ENCODE measurements at regions not wholly inside any gene's neighbourhood (a gene's known extent, or its start where the extent isn't known, plus 50 kb on each side); places are given as distances from the start of the nearest gene placed in this dataset.

GRCh38 chr18:24726727-24727492 lies 266.5 kb downstream of the HRH4 start:
- no TSS peak for BruUV-seq (replicated peaks)
- no peaks in the 10 kb centered on the region for H4K20me1 ChIP-seq (ENCODE audit: insufficient read depth, low read length)
- H4K8ac ChIP-seq (ENCODE audit: low read depth in 2 of 2, low read length in 2 of 2) = peak overlapping the region in 1 of 2 experiments; percentile 85; a peak in 2 of 4 replicates
- dilution Hi-C loops (cut with HindIII; ENCODE audit: low sequenced_read_pairs, unreplicated experiment) (no loop called here), in situ Hi-C loops (cut with MboI; ENCODE audit: low sequenced_read_pairs) (loop anchor here (10.0 kb wide), 1 partner anchor 362 kb away; no protein-coding TSS in a partner anchor), intact Hi-C loops (cut with micrococcal nuclease) (loop anchor here (1.0 to 5.0 kb wide), 6 partner anchors 55 to 370 kb away; no protein-coding TSS in a partner anchor)
- DNase-seq = peak; percentile 86
- no peak overlapping the region for H4K5ac ChIP-seq (ENCODE audit: low read depth, low read length)
- no peaks in the 10 kb centered on the region; the same call in 1 of the 2 replicates for H3K27me3 ChIP-seq (ENCODE audit: control insufficient read depth, insufficient read depth, low read length)
- peak overlapping the region; percentile 51; the same call in 1 of the 2 replicates for H3K27ac ChIP-seq (ENCODE audit: insufficient read depth, low read length)
- H3K4me3 ChIP-seq (ENCODE audit: insufficient read depth, low read depth, low read length) = no peak overlapping the region
- H3K14ac ChIP-seq (replicated peaks; ENCODE audit: low read depth, low read length) = peak overlapping the region; percentile 61
- ChIA-PET CTCF (interaction anchor here (0.5 to 3.0 kb wide), 19 partner anchors 9 to 651 kb away, joined by 3 to 16 read pairs (median 3); no protein-coding TSS in a partner anchor), POLR2A (ENCODE audit: unreplicated experiment) (interaction anchor here (0.6 to 0.8 kb wide), 2 partner anchors 127 to 368 kb away, joined by 3 to 4 read pairs; no protein-coding TSS in a partner anchor)
- peak overlapping the region; percentile 94 for H4K91ac ChIP-seq (ENCODE audit: insufficient read depth, low read depth, low read length)
- H2AK9ac ChIP-seq (replicated peaks; ENCODE audit: low read depth, low read length, poor library complexity) = no peak overlapping the region
- H3K4ac ChIP-seq (ENCODE audit: low read depth, low read length) = peak overlapping the region; percentile 67
- peak overlapping the region; percentile 58; the same call in 1 of the 3 replicates for H2BK15ac ChIP-seq (ENCODE audit: low read depth, low read length)
- peak overlapping the region; percentile 80; the same call in 1 of the 2 replicates for H3K56ac ChIP-seq (ENCODE audit: extremely low read depth, insufficient read depth, low read length)
- peaks cover 10% of the 10 kb centered on the region for H3K4me1 ChIP-seq (ENCODE audit: control insufficient read depth, insufficient read depth, low read length)
- H2BK20ac ChIP-seq (ENCODE audit: low read depth, low read length) = peak overlapping the region; percentile 89
- H3K23ac ChIP-seq (ENCODE audit: low read depth, low read length) = peak overlapping the region; percentile 65; the same call in 1 of the 2 replicates
- H3K9me1 ChIP-seq (ENCODE audit: insufficient read depth, low read length) = peaks cover 3% of the 10 kb centered on the region; the same call in 1 of the 2 replicates
- peak overlapping the region; percentile 51; the same call in 1 of the 2 replicates for H3K9ac ChIP-seq (ENCODE audit: low read depth, low read length)
- H2AFZ ChIP-seq (replicated peaks; ENCODE audit: low read length, poor library complexity) = peak overlapping the region; percentile 25
- H2BK120ac ChIP-seq (ENCODE audit: low read depth, low read length) = peak overlapping the region; percentile 88
- peak overlapping the region; percentile 31 for H3K18ac ChIP-seq (ENCODE audit: low read depth, low read length)
- H3K9me3 ChIP-seq (ENCODE audit: control insufficient read depth, insufficient read depth, low read length) = no peaks in the 10 kb centered on the region
- WGBS, 2 experiments (ENCODE audit: extremely low coverage in 2 of 2, insufficient read length in 1 of 2) = 66% methylated on average over 8 of the region's 18 CpGs; no CpG with 5 or more reads in 1 of the 2 experiments
- H3K79me1 ChIP-seq (ENCODE audit: low read depth in 1 of 2, low read length in 2 of 2) = no peaks in the 10 kb centered on the region
- no peak overlapping the region for H2BK5ac ChIP-seq (ENCODE audit: low read depth, low read length, poor library complexity, severe bottlenecking)
- H3K36me3 ChIP-seq (ENCODE audit: control insufficient read depth, insufficient read depth, low read length) = no peaks in the 10 kb centered on the region
- ATAC-seq (ENCODE audit: low read depth) = peak; percentile 86
- H2AK5ac ChIP-seq (ENCODE audit: low read depth, low read length) = peak overlapping the region; percentile 35
- peak overlapping the region; percentile 51 for H3K4me2 ChIP-seq (ENCODE audit: low read depth, low read length)
- TF ChIP-seq CTCF (conservative IDR thresholded peaks at IDR 0.05; ENCODE audit: low read depth, low read length) (peak; percentile 92), MXI1 (IDR thresholded peaks at IDR 0.05; ENCODE audit: borderline replicate concordance, low read depth, low read length) (no peak), ELK1 (IDR thresholded peaks at IDR 0.05; ENCODE audit: borderline replicate concordance, low read depth, low read length) (no peak), RCOR1 (IDR thresholded peaks at IDR 0.05; ENCODE audit: insufficient replicate concordance, low read length) (no peak), FOS (IDR thresholded peaks at IDR 0.05; ENCODE audit: low read depth, low read length) (no peak), SMC3 (IDR thresholded peaks at IDR 0.05; ENCODE audit: low read depth, low read length) (peak; percentile 96), POLR2A (IDR thresholded peaks at IDR 0.05; ENCODE audit: low read depth, low read length) (0 out of 2 replicates have a peak, but pooled peaks have one; percentile 24), USF2 (IDR thresholded peaks at IDR 0.05; ENCODE audit: low read depth, low read length) (no peak), RFX5 (IDR thresholded peaks at IDR 0.05; ENCODE audit: low read depth, low read length) (no peak), CEBPB (IDR thresholded peaks at IDR 0.05; ENCODE audit: low read depth, low read length) (no peak), MAZ (IDR thresholded peaks at IDR 0.05; ENCODE audit: borderline replicate concordance, low read depth, low read length) (no peak), RAD21 (IDR thresholded peaks at IDR 0.05; ENCODE audit: low read length) (peak; percentile 95), NFE2L2 (IDR thresholded peaks at IDR 0.05; ENCODE audit: low read depth, low read length) (no peak)
